ENCODE measurements at regions not wholly inside any gene's neighbourhood (a gene's known extent, or its start where the extent isn't known, plus 50 kb on each side); places are given as distances from the start of the nearest gene placed in this dataset.

DNA sequence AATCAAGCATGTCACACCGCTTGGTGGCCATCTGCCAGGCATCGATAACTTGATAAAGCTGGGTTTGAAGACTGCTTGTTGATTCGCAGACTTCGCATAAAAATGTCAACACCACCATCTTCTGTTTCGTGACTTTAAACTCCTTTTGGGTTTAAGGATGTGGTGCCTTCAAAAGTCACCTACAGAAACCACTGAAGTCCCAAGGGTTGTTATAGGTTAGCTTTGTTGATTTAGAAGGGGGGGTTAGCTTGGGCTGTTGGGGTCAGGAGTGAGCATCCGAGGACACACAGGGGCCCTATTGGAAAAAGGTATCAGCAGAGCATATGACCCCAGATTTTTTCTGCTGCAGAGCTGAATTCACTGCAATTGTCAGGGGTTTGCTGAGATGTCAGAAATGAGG is 76.7 kb upstream of the SSTR4 start:
- TF ChIP-seq, protein P1, sequence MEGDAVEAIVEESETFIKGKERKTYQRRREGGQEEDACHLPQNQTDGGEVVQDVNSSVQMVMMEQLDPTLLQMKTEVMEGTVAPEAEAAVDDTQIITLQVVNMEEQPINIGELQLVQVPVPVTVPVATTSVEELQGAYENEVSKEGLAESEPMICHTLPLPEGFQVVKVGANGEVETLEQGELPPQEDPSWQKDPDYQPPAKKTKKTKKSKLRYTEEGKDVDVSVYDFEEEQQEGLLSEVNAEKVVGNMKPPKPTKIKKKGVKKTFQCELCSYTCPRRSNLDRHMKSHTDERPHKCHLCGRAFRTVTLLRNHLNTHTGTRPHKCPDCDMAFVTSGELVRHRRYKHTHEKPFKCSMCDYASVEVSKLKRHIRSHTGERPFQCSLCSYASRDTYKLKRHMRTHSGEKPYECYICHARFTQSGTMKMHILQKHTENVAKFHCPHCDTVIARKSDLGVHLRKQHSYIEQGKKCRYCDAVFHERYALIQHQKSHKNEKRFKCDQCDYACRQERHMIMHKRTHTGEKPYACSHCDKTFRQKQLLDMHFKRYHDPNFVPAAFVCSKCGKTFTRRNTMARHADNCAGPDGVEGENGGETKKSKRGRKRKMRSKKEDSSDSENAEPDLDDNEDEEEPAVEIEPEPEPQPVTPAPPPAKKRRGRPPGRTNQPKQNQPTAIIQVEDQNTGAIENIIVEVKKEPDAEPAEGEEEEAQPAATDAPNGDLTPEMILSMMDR (IDR thresholded peaks at IDR 0.05): no peak
- TF ChIP-seq POLR2A (IDR thresholded peaks at IDR 0.05): no peak

Data from adrenal gland (tissue), 5 donors.